GM23338 (cell line): ENCODE measurements at regions not wholly inside any gene's neighbourhood (a gene's known extent, or its start where the extent isn't known, plus 50 kb on each side); places are given as distances from the start of the nearest gene placed in this dataset.

Experiments used
- EZH2 ChIP-seq: fragments of 200-600 bp; sonication (generic); IDR thresholded peaks from one replicate; pipeline ENCODE4 v1.8.0; 2017; ENCODE audit warnings: antibody characterized with exemption, mild to moderate bottlenecking, low read depth; ENCODE audit not compliant: unreplicated experiment
- POLR2AphosphoS5 ChIP-seq: IDR thresholded peaks from 2 replicates; pipeline ENCODE4 v1.6.1; 2016; ENCODE audit warnings: antibody characterized with exemption, low read depth
- TF ChIP-seq, protein P1 (sequence below), 2 experiments: fragments of 200-600 bp in 1 of 2; sonication (generic) in 1 of 2; conservative IDR thresholded peaks; 2 replicates each; pipeline versions ENCODE4 v1.5.1 to v1.6.1; 2016 to 2017; ENCODE audit warnings: antibody characterized with exemption in 2 of 2, low read depth in 2 of 2, mild to moderate bottlenecking in 2 of 2, moderate library complexity in 1 of 2

DNA sequence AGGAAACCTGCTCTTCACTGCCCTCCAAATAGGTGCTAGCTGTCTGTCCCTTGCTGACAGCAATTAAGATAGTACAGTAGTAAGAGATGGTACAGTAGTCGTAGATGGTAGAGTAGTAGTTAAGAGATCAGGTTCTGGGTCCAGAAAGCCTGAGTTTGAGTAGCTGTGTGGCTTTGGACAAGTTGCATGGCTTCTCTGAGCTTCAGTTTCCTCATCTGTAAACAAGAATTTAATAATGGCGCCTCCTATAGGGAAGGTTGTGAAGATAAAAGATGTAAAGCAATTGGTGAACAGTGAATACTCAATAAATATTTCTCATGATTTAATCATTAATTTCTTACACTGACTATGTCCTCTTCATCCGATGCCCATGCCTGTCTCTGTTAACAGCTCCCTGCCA, 86.9 kb upstream of the BCL6 start:
- TF ChIP-seq POLR2AphosphoS5: no peak
- TF ChIP-seq EZH2: no peak
- TF ChIP-seq, protein P1, sequence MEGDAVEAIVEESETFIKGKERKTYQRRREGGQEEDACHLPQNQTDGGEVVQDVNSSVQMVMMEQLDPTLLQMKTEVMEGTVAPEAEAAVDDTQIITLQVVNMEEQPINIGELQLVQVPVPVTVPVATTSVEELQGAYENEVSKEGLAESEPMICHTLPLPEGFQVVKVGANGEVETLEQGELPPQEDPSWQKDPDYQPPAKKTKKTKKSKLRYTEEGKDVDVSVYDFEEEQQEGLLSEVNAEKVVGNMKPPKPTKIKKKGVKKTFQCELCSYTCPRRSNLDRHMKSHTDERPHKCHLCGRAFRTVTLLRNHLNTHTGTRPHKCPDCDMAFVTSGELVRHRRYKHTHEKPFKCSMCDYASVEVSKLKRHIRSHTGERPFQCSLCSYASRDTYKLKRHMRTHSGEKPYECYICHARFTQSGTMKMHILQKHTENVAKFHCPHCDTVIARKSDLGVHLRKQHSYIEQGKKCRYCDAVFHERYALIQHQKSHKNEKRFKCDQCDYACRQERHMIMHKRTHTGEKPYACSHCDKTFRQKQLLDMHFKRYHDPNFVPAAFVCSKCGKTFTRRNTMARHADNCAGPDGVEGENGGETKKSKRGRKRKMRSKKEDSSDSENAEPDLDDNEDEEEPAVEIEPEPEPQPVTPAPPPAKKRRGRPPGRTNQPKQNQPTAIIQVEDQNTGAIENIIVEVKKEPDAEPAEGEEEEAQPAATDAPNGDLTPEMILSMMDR (conservative IDR thresholded peaks at IDR 0.05; ENCODE audit: low read depth in 2 of 2): peak; percentile 33 to 34; a peak in 2 of 4 replicates
